ENCODE measurements at regions not wholly inside any gene's neighbourhood (a gene's known extent, or its start where the extent isn't known, plus 50 kb on each side); places are given as distances from the start of the nearest gene placed in this dataset.

DNA sequence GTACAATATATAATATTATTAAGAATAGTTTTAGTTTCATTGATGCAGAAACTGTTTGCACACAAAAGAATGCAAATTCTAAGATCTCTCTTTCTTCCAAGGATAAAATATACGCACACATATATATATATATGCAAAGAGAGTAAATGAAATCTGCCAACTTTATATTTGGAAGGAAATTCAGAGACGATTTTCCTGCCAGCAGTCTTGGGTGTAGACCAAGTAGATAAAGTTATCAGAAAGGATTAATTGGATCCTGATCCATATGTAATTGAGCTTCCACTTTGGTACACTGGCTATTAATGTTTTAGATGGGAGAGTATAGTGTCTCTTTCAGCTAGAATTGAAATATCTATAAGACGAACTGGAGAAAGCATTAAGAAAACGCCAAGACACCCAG is 295.4 kb upstream of the IL12A start:
- no peak for DNase-seq (ENCODE audit: low read depth, low spot score)
- in situ Hi-C loops (cut with HindIII; ENCODE audit: low sequenced_read_pairs) = no loop called here
- TF ChIP-seq, protein P1, sequence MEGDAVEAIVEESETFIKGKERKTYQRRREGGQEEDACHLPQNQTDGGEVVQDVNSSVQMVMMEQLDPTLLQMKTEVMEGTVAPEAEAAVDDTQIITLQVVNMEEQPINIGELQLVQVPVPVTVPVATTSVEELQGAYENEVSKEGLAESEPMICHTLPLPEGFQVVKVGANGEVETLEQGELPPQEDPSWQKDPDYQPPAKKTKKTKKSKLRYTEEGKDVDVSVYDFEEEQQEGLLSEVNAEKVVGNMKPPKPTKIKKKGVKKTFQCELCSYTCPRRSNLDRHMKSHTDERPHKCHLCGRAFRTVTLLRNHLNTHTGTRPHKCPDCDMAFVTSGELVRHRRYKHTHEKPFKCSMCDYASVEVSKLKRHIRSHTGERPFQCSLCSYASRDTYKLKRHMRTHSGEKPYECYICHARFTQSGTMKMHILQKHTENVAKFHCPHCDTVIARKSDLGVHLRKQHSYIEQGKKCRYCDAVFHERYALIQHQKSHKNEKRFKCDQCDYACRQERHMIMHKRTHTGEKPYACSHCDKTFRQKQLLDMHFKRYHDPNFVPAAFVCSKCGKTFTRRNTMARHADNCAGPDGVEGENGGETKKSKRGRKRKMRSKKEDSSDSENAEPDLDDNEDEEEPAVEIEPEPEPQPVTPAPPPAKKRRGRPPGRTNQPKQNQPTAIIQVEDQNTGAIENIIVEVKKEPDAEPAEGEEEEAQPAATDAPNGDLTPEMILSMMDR (IDR thresholded peaks at IDR 0.05; ENCODE audit: low read depth, low read length) = no peak
- no peak overlapping the region for H3K4me3 ChIP-seq (ENCODE audit: low read depth, low read length)

DNA sequence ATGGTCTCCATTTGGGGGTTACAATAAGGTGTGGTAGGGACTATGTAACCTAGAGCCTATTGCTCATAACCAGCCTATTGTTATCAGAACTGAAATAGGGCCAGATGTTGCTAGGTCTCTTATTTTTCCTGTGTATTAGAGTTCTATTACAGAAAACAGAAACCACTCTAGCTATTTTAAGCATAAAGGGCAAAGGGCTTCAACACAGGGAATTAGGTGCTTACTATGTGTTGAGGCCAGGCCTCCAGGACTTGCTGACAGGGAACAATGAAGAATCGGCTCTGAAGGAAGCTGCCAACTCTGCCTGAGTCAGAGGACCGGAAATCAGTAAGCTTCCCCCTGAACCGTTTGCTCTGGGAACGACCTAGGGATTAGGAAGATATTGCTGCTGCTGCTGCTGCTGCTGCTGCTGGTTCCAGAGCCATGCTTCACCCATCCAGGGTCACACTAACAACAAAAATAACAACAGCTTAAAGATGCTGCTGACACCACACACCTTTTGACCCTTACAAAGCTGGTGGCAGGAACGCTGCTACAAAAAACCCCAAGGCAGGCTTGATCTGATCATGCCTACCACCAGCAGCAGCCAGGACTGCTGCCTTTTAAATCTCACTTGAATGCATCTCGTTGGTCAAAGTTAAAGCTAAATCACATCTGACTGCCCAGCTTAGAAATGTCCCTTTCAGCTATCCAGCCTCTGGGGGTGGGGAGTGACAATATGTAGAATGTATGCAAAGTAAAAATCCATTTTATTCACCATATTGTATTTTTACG is 276.9 kb upstream of the IL12A start:
- H3K4me3 ChIP-seq (ENCODE audit: low read depth, low read length) = no peak overlapping the region
- TF ChIP-seq, protein P1 (IDR thresholded peaks at IDR 0.05; ENCODE audit: low read depth, low read length) = no peak
- DNase-seq (ENCODE audit: low read depth, low spot score) = peak; percentile 91
- in situ Hi-C loops (cut with HindIII; ENCODE audit: low sequenced_read_pairs) = no loop called here

DNA sequence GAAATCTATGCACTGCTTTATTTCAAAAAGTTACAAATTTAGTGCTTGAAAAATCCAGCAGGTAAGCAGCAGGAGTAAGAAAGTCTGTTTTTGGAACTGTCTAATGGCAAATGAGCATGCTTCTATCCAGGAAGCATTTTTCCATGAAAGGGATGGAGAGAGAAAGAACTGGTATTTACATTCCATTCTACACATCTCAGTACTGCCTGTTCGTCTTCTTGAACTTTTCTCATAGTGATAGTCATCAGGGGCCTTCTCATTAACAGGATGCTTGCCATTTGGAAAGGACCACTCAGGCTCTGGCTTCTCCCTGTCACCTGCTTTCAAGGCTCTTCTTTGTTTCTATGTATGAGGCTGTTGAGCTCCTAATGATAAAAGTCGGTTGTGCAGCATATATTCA is 267.3 kb upstream of the IL12A start:
- in situ Hi-C loops (cut with HindIII; ENCODE audit: low sequenced_read_pairs) = no loop called here
- TF ChIP-seq, protein P1 (IDR thresholded peaks at IDR 0.05; ENCODE audit: low read depth, low read length) = no peak
- no peak for DNase-seq (ENCODE audit: low read depth, low spot score)
- H3K4me3 ChIP-seq (ENCODE audit: low read depth, low read length) = no peak overlapping the region

DNA sequence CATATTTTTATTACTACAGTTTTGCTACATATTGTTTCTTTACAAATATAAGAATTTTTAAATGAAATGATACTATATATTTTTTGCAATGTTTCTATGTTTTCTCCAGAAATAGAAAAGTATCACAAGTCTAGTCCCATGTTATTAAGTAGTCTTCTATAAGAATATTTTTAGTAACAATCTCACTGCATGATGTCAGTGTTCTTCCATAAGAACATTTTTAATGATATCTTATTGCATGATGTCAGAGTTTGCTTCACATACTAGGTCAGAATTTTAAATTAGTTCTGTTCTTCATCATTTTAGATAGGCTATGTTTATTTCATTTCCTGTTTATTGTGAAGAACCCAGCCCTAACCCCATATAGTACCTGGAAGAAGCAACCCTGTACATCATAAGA is 265.3 kb upstream of the IL12A start:
- DNase-seq (ENCODE audit: low read depth, low spot score) = no peak
- TF ChIP-seq, protein P1 (IDR thresholded peaks at IDR 0.05; ENCODE audit: low read depth, low read length) = no peak
- H3K4me3 ChIP-seq (ENCODE audit: low read depth, low read length) = no peak overlapping the region
- in situ Hi-C loops (cut with HindIII; ENCODE audit: low sequenced_read_pairs) = no loop called here

DNA sequence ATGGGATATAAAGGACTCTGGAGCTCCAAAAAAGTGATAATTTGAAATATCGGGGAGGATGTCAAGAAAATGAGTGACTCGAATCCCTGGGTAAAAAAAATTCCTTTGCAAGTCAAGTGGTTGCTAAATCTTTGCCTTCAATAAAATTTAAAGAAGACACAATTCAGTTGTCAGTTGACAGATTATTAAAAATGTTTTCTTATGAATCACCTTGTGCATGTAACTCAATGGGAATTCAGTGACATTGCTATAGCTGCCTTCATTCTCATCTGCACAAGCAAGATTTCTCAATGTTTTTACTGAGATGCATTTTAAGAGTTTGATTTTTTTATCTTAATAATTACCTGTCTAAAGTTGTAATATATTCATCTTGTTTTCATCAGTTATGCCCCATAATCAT is 264.0 kb upstream of the IL12A start:
- H3K4me3 ChIP-seq (ENCODE audit: low read depth, low read length) = no peak overlapping the region
- in situ Hi-C loops (cut with HindIII; ENCODE audit: low sequenced_read_pairs) = no loop called here
- DNase-seq (ENCODE audit: low read depth, low spot score) = no peak
- TF ChIP-seq, protein P1 (IDR thresholded peaks at IDR 0.05; ENCODE audit: low read depth, low read length) = no peak

DNA sequence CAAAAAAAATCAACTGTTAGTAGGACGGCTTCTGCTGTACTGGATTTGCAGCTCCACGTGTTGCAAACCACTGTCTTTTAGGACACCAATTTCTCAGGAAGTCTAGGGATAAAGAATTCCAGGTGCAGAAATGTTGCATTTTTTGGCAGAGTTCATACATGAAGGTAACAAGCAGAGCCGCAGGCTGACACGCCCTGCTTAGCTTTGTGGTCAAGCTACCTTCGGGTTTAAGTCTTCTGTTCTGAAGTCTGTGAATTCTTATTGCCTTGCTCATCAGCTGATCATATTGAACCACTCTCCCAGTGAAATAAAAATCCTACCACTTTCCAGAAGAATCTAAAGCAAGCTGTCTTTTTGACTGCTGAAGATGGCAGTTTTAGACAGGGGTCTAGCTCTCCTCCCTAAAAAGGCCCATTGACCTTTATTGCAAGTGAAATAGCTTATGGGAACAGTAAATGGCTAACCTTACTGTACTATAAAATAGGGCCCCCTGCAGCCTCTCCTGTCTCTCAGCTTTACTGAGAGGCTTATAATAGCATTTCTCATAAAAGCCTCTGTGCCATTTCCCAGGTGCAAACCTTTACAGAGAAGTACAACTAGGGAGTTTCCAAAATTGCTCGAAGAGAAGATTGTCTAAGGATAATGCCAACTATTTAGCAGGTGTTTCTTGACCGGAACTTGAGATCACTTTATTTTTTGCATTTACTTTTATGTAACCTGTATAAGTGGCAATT is 262.2 kb upstream of the IL12A start:
- TF ChIP-seq, protein P1 (IDR thresholded peaks at IDR 0.05; ENCODE audit: low read depth, low read length) = no peak
- DNase-seq (ENCODE audit: low read depth, low spot score) = peak; percentile 54
- H3K4me3 ChIP-seq (ENCODE audit: low read depth, low read length) = no peak overlapping the region
- in situ Hi-C loops (cut with HindIII; ENCODE audit: low sequenced_read_pairs) = no loop called here
